ENCODE measurements at regions not wholly inside any gene's neighbourhood (a gene's known extent, or its start where the extent isn't known, plus 50 kb on each side); places are given as distances from the start of the nearest gene placed in this dataset.

- no peak for TF ChIP-seq CTCF (IDR thresholded peaks at IDR 0.05; ENCODE audit: low read length)
- no peak for TF ChIP-seq EZH2 (IDR thresholded peaks at IDR 0.05; ENCODE audit: borderline replicate concordance, low read length)
- Histone ChIP-seq H3K4me3 (ENCODE audit: low read depth, low read length, poor library complexity, severe bottlenecking) (no peak overlapping the region), H3K79me2 (ENCODE audit: insufficient read depth, low read length) (no peaks in the 10 kb centered on the region), H3K9me3 (ENCODE audit: low read length) (no peaks in the 10 kb centered on the region), H3K9ac (ENCODE audit: low read length) (no peak overlapping the region), H3K4me2 (ENCODE audit: low read length) (no peak overlapping the region), H3K27me3 (ENCODE audit: insufficient read depth, low read length) (no peaks in the 10 kb centered on the region), H4K20me1 (ENCODE audit: insufficient read depth, low read length) (no peaks in the 10 kb centered on the region), H3K4me1 (ENCODE audit: insufficient read depth, low read length, severe bottlenecking) (no peaks in the 10 kb centered on the region), H2AFZ (ENCODE audit: low read length) (no peak overlapping the region), H3K36me3 (ENCODE audit: insufficient read depth, low read length) (no peaks in the 10 kb centered on the region), H3K27ac (ENCODE audit: low read depth, low read length, poor library complexity, severe bottlenecking) (no peak overlapping the region), H3F3A (ENCODE audit: insufficient read depth, low read length) (no peaks in the 10 kb centered on the region), H3K9me2 (ENCODE audit: low read depth, low read length) (no peaks in the 10 kb centered on the region)
These were observed 99.9 kb upstream of the CCL2 start for GRCh38 chr17:34154961-34155730.

GRCh38 chr17:34155947-34156346, 99.1 kb upstream of the CCL2 start:
- H3K9ac ChIP-seq (ENCODE audit: low read length), result no peak overlapping the region
- no peaks in the 10 kb centered on the region for H3K27me3 ChIP-seq (ENCODE audit: insufficient read depth, low read length)
- H4K20me1 ChIP-seq (ENCODE audit: insufficient read depth, low read length), result no peaks in the 10 kb centered on the region
- H3K9me2 ChIP-seq (ENCODE audit: low read depth, low read length), result no peaks in the 10 kb centered on the region
- H3K36me3 ChIP-seq (ENCODE audit: insufficient read depth, low read length), result no peaks in the 10 kb centered on the region
- H3K4me2 ChIP-seq (ENCODE audit: low read length), result no peak overlapping the region
- no peak for TF ChIP-seq CTCF (IDR thresholded peaks at IDR 0.05; ENCODE audit: low read length)
- TF ChIP-seq EZH2 (IDR thresholded peaks at IDR 0.05; ENCODE audit: borderline replicate concordance, low read length), result no peak
- H3K79me2 ChIP-seq (ENCODE audit: insufficient read depth, low read length), result no peaks in the 10 kb centered on the region
- no peaks in the 10 kb centered on the region for H3F3A ChIP-seq (ENCODE audit: insufficient read depth, low read length)
- H3K9me3 ChIP-seq (ENCODE audit: low read length), result no peaks in the 10 kb centered on the region
- H2AFZ ChIP-seq (ENCODE audit: low read length), result no peak overlapping the region
- H3K27ac ChIP-seq (ENCODE audit: low read depth, low read length, poor library complexity, severe bottlenecking), result no peak overlapping the region
- no peak overlapping the region for H3K4me3 ChIP-seq (ENCODE audit: low read depth, low read length, poor library complexity, severe bottlenecking)
- no peaks in the 10 kb centered on the region for H3K4me1 ChIP-seq (ENCODE audit: insufficient read depth, low read length, severe bottlenecking)

- Histone ChIP-seq H3K4me3 (ENCODE audit: low read depth, low read length, poor library complexity, severe bottlenecking) (no peak overlapping the region), H3K4me2 (ENCODE audit: low read length) (no peak overlapping the region), H3K79me2 (ENCODE audit: insufficient read depth, low read length) (no peaks in the 10 kb centered on the region), H3K4me1 (ENCODE audit: insufficient read depth, low read length, severe bottlenecking) (no peaks in the 10 kb centered on the region), H3K9me2 (ENCODE audit: low read depth, low read length) (no peaks in the 10 kb centered on the region), H3K27ac (ENCODE audit: low read depth, low read length, poor library complexity, severe bottlenecking) (no peak overlapping the region), H3K9me3 (ENCODE audit: low read length) (no peaks in the 10 kb centered on the region), H2AFZ (ENCODE audit: low read length) (no peak overlapping the region), H3K36me3 (ENCODE audit: insufficient read depth, low read length) (no peaks in the 10 kb centered on the region), H3F3A (ENCODE audit: insufficient read depth, low read length) (no peaks in the 10 kb centered on the region), H4K20me1 (ENCODE audit: insufficient read depth, low read length) (no peaks in the 10 kb centered on the region), H3K27me3 (ENCODE audit: insufficient read depth, low read length) (no peaks in the 10 kb centered on the region), H3K9ac (ENCODE audit: low read length) (no peak overlapping the region)
- TF ChIP-seq EZH2 (IDR thresholded peaks at IDR 0.05; ENCODE audit: borderline replicate concordance, low read length) (no peak), CTCF (IDR thresholded peaks at IDR 0.05; ENCODE audit: low read length) (no peak)
These were observed 98.7 kb upstream of the CCL2 start for GRCh38 chr17:34156401-34156740.
